Loucy (cell line): ENCODE measurements at regions not wholly inside any gene's neighbourhood (a gene's known extent, or its start where the extent isn't known, plus 50 kb on each side); places are given as distances from the start of the nearest gene placed in this dataset.

ENCODE experiments used
- H2AFZ ChIP-seq: fragments of 200-600 bp; sonication (generic); 2 replicates; pipeline ENCODE4 v1.6.0; 2016; ENCODE audit warnings: antibody characterized with exemption, mild to moderate bottlenecking, low read length, moderate library complexity
- H3F3A ChIP-seq: fragments of 200-600 bp; 2 replicates; pipeline ENCODE4 v1.6.0; 2016; ENCODE audit warnings: antibody characterized with exemption, low read depth, mild to moderate bottlenecking
- H3K27me3 ChIP-seq: fragments of 200-600 bp; sonication (generic); 2 replicates; pipeline ENCODE4 v1.6.1; 2014; ENCODE audit warnings: low read length, mild to moderate bottlenecking; ENCODE audit not compliant: insufficient read depth, poor library complexity, severe bottlenecking
- H3K36me3 ChIP-seq: fragments of 200-600 bp; sonication (generic); 2 replicates; pipeline ENCODE4 v1.6.1; 2016; ENCODE audit warnings: low read length; ENCODE audit not compliant: insufficient read depth
- H3K4me1 ChIP-seq: fragments of 200-600 bp; sonication (generic); 2 replicates; pipeline ENCODE4 v1.5.1; 2014; ENCODE audit warnings: low read length, mild to moderate bottlenecking; ENCODE audit not compliant: insufficient read depth, poor library complexity, severe bottlenecking
- H3K4me2 ChIP-seq: fragments of 200-600 bp; sonication (generic); 2 replicates; pipeline ENCODE4 v1.6.0; 2014; ENCODE audit warnings: antibody characterized with exemption, low read length, low read depth, mild to moderate bottlenecking; ENCODE audit not compliant: poor library complexity, severe bottlenecking
- H3K4me3 ChIP-seq: fragments of 200-600 bp; sonication (generic); 2 replicates; pipeline ENCODE4 v1.5.1; 2014; ENCODE audit warnings: low read length, mild to moderate bottlenecking, mixed read lengths; ENCODE audit not compliant: poor library complexity, severe bottlenecking
- H3K79me2 ChIP-seq: fragments of 200-600 bp; sonication (generic); 2 replicates; pipeline ENCODE4 v1.6.1; 2014; ENCODE audit warnings: low read length; ENCODE audit not compliant: insufficient read depth
- H3K9ac ChIP-seq: fragments of 200-600 bp; sonication (generic); 2 replicates; pipeline ENCODE4 v1.6.0; 2014; ENCODE audit warnings: mild to moderate bottlenecking, low read depth, low read length, moderate library complexity; ENCODE audit not compliant: poor library complexity, severe bottlenecking
- H3K9me2 ChIP-seq: fragments of 200-600 bp; sonication (generic); replicated peaks from 2 replicates; pipeline ENCODE4 v1.6.1; 2016; ENCODE audit warnings: low read depth, low read length, mixed read lengths
- H3K9me3 ChIP-seq: fragments of 200-600 bp; sonication (generic); 2 replicates; pipeline ENCODE4 v1.6.1; 2014; ENCODE audit warnings: mild to moderate bottlenecking, antibody characterized with exemption, low read length, low read depth; ENCODE audit not compliant: insufficient read depth
- H4K20me1 ChIP-seq: fragments of 200-600 bp; sonication (generic); 2 replicates; pipeline ENCODE4 v1.6.0; 2014; ENCODE audit warnings: antibody characterized with exemption, low read length, mild to moderate bottlenecking; ENCODE audit not compliant: insufficient read depth, poor library complexity, severe bottlenecking
- CTCF ChIP-seq: fragments of 200-600 bp; sonication (generic); conservative IDR thresholded peaks from 2 replicates; pipeline ENCODE4 v1.5.1; 2014; ENCODE audit warnings: mild to moderate bottlenecking, antibody characterized with exemption, low read length
- EZH2phosphoT487 ChIP-seq: fragments of 200-600 bp; IDR thresholded peaks from 2 replicates; pipeline ENCODE4 v1.6.1; 2018; ENCODE audit warnings: antibody characterized with exemption, mild to moderate bottlenecking, moderate library complexity, borderline replicate concordance

DNA sequence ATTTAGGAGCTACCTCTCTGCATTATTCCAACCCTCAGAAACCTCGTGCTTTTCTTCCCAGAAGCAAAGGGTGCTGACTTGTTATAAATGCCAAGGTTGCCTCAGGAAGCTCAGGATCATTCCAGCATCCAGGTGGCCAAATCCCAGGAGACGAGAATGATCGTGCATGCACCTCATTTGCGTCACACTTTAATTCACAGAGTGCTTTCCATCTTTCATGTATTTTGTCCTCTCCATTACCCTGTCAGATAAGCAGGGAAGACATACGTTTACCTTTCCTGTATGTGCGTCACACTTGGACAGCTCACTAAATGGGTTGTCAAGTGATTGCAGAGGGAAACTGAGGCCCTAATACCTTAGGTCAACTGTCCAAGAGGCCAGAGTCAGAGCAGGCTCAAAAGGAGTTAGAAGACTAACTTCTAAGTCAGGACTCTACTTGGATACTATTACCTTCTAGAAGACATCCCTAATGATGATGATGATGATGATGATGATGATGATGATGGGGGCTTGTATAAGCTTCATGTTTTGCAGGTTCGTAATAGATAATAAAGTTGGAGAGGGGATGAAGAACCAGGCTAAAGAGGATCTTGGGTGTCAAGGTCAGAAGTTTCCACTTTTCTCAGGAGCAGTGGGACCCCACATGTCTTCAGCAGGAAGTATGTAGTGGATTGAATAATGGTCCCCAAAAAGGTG lies 150.6 kb upstream of the TNRC6C start:
- no peaks in the 10 kb centered on the region for H3K79me2 ChIP-seq
- no peaks in the 10 kb centered on the region for H3K9me2 ChIP-seq
- H3K27me3 ChIP-seq: no peaks in the 10 kb centered on the region
- H2AFZ ChIP-seq: no peak overlapping the region
- H3F3A ChIP-seq: no peaks in the 10 kb centered on the region
- H3K4me1 ChIP-seq: no peaks in the 10 kb centered on the region
- H4K20me1 ChIP-seq: no peaks in the 10 kb centered on the region
- no peaks in the 10 kb centered on the region for H3K9me3 ChIP-seq
- no peak overlapping the region for H3K4me2 ChIP-seq
- H3K36me3 ChIP-seq: no peaks in the 10 kb centered on the region
- no peak overlapping the region for H3K9ac ChIP-seq
- no peak overlapping the region for H3K4me3 ChIP-seq
- no peak for TF ChIP-seq CTCF
- TF ChIP-seq EZH2phosphoT487: no peak

- no peaks in the 10 kb centered on the region for H3K79me2 ChIP-seq
- no peaks in the 10 kb centered on the region for H4K20me1 ChIP-seq
- no peak overlapping the region for H3K4me3 ChIP-seq
- no peak for TF ChIP-seq EZH2phosphoT487
- no peak for TF ChIP-seq CTCF
- no peak overlapping the region for H3K4me2 ChIP-seq
- no peaks in the 10 kb centered on the region for H3K36me3 ChIP-seq
- H3K4me1 ChIP-seq: no peaks in the 10 kb centered on the region
- no peaks in the 10 kb centered on the region for H3K27me3 ChIP-seq
- no peaks in the 10 kb centered on the region for H3F3A ChIP-seq
- no peaks in the 10 kb centered on the region for H3K9me3 ChIP-seq
- no peaks in the 10 kb centered on the region for H3K9me2 ChIP-seq
- no peak overlapping the region for H3K9ac ChIP-seq
- H2AFZ ChIP-seq: no peak overlapping the region
Observed at GRCh38 chr17:77808686-77809425, 149.6 kb upstream of the TNRC6C start.

GRCh38 chr17:77809814-77810213 lies 148.7 kb upstream of the TNRC6C start:
- H3K4me3 ChIP-seq: no peak overlapping the region
- no peaks in the 10 kb centered on the region for H4K20me1 ChIP-seq
- no peaks in the 10 kb centered on the region for H3K9me2 ChIP-seq
- no peaks in the 10 kb centered on the region for H3K4me1 ChIP-seq
- no peaks in the 10 kb centered on the region for H3K27me3 ChIP-seq
- no peak overlapping the region for H2AFZ ChIP-seq
- no peaks in the 10 kb centered on the region for H3F3A ChIP-seq
- no peak overlapping the region for H3K4me2 ChIP-seq
- no peak for TF ChIP-seq EZH2phosphoT487
- no peak for TF ChIP-seq CTCF
- H3K79me2 ChIP-seq: no peaks in the 10 kb centered on the region
- no peaks in the 10 kb centered on the region for H3K9me3 ChIP-seq
- H3K9ac ChIP-seq: no peak overlapping the region
- no peaks in the 10 kb centered on the region for H3K36me3 ChIP-seq
